ENCODE measurements at regions not wholly inside any gene's neighbourhood (a gene's known extent, or its start where the extent isn't known, plus 50 kb on each side); places are given as distances from the start of the nearest gene placed in this dataset.

GRCh38 chr2:65724336-65724735 is 291.9 kb upstream of the SPRED2 start:
- Histone ChIP-seq H3K27ac (ENCODE audit: low read depth, low read length) (no peak overlapping the region), H3K9me3 (ENCODE audit: insufficient read depth in 2 of 2, low read depth in 1 of 2, low read length in 1 of 2) (peaks cover 0 to 7% of the 10 kb centered on the region in 2 experiments; a peak in 1 of 4 replicates), H4K20me1 (replicated peaks in 1 of 2; ENCODE audit: control insufficient read depth in 1 of 2, insufficient read depth in 2 of 2, low read length in 2 of 2) (no peaks in the 10 kb centered on the region), H3K4ac (replicated peaks; ENCODE audit: insufficient read length, low read depth, low read length) (no peak overlapping the region), H3K4me3 (ENCODE audit: extremely low read depth in 1 of 4, insufficient read depth in 2 of 4, low read depth in 3 of 4, low read length in 4 of 4) (no peak overlapping the region), H2AK5ac (ENCODE audit: low read depth, low read length) (no peak overlapping the region), H3K23ac (ENCODE audit: insufficient read length) (no peak overlapping the region), H4K8ac (ENCODE audit: extremely low read depth, insufficient read depth, low read length) (no peak overlapping the region; the same call in 1 of the 2 replicates), H3K79me2 (ENCODE audit: control insufficient read depth in 1 of 2, insufficient read depth in 2 of 2, low read length in 2 of 2) (no peaks in the 10 kb centered on the region), H3K18ac (ENCODE audit: extremely low read depth, low read length) (no peak overlapping the region), H3K23me2 (ENCODE audit: low read depth, low read length) (no peaks in the 10 kb centered on the region), H3K9ac (replicated peaks in 1 of 4; ENCODE audit: extremely low read depth in 1 of 4, low read depth in 3 of 4, low read length in 3 of 4) (no peak overlapping the region), H3K79me1 (ENCODE audit: low read depth, low read length) (no peaks in the 10 kb centered on the region), H4K91ac (replicated peaks; ENCODE audit: insufficient read length, low read length) (no peak overlapping the region), H2BK5ac (ENCODE audit: low read depth, low read length) (no peak overlapping the region), H3K4me1 (replicated peaks in 1 of 4; ENCODE audit: control insufficient read depth in 3 of 4, insufficient read depth in 4 of 4, low read length in 3 of 4) (peaks cover 0 to 3% (median 0%) of the 10 kb centered on the region in 4 experiments; a peak in 2 of 7 replicates), H3K14ac (ENCODE audit: insufficient read length) (no peak overlapping the region), H2BK120ac (replicated peaks; ENCODE audit: low read depth, low read length) (no peak overlapping the region), H2BK15ac (ENCODE audit: low read length) (no peak overlapping the region), H4K5ac (ENCODE audit: insufficient read length, low read depth, low read length) (no peak overlapping the region), H3K27me3 (replicated peaks in 1 of 4; ENCODE audit: control insufficient read depth in 3 of 4, extremely low read depth in 1 of 4, insufficient read depth in 3 of 4, low read length in 3 of 4) (no peaks in the 10 kb centered on the region; a peak in 1 of 7 replicates), H3K36me3 (ENCODE audit: control insufficient read depth in 2 of 4, insufficient read depth in 4 of 4, low read length in 3 of 4) (no peaks in the 10 kb centered on the region), H3K56ac (replicated peaks; ENCODE audit: insufficient read length, low read depth, low read length) (no peak overlapping the region), H3K4me2 (ENCODE audit: insufficient read depth in 1 of 2, low read depth in 2 of 2, low read length in 2 of 2) (no peak overlapping the region), H2BK20ac (ENCODE audit: low read length) (no peak overlapping the region), H2BK12ac (ENCODE audit: low read depth, low read length) (no peak overlapping the region), H2AFZ (ENCODE audit: low read length) (no peak overlapping the region)
- ChIA-PET CTCF (ENCODE audit: partially characterized antibody) (interaction anchor here (5.1 kb wide), 1 partner anchor 13 kb away, joined by 24 read pairs; no protein-coding TSS in a partner anchor), POLR2A (ENCODE audit: partially characterized antibody) (no interaction called here)
- no peak for DNase-seq (ENCODE audit: low read depth in 1 of 2, low spot score in 2 of 2)
- WGBS, 2 experiments (ENCODE audit: extremely low coverage in 1 of 2, insufficient coverage in 1 of 2, insufficient read length in 1 of 2, insufficient replicate concordance in 2 of 2, low coverage in 1 of 2, low lambda C conversion rate in 2 of 2, missing lambda C conversion rate in 1 of 2) = 91% methylated on average over 2 of the region's 2 CpGs; no CpG with 5 or more reads in 1 of the 2 experiments
- TF ChIP-seq CHD1 (IDR thresholded peaks at IDR 0.05; ENCODE audit: low read depth, low read length) = no peak
- TF ChIP-seq ASH2L (IDR thresholded peaks at IDR 0.05; ENCODE audit: low read length) = no peak
- no peak for TF ChIP-seq TBP (IDR thresholded peaks at IDR 0.05; ENCODE audit: low read depth, low read length)
- TF ChIP-seq BCL11A (IDR thresholded peaks at IDR 0.05; ENCODE audit: low read depth in 2 of 2, low read length in 2 of 2) = no peak
- no peak for TF ChIP-seq MAX (IDR thresholded peaks at IDR 0.05)
- TF ChIP-seq TAF1 (IDR thresholded peaks at IDR 0.05; ENCODE audit: low read depth, low read length) = no peak
- no peak for FAIRE-seq
